H9 (cell line): ENCODE measurements at regions not wholly inside any gene's neighbourhood (a gene's known extent, or its start where the extent isn't known, plus 50 kb on each side); places are given as distances from the start of the nearest gene placed in this dataset.

ENCODE experiments used
- DNase-seq: peaks from one replicate; pipeline ENCODE4 v3.0.0-alpha.2; 2017
- H2AFZ ChIP-seq: one replicate; pipeline ENCODE4 v1.6.1; 2013; ENCODE audit warnings: mild to moderate bottlenecking, low read length, control low read depth, moderate library complexity
- H2AK5ac ChIP-seq: 2 replicates; pipeline ENCODE4 v1.6.1; 2013; ENCODE audit warnings: low read length, control low read depth, mixed read lengths; ENCODE audit not compliant: insufficient read length
- H2BK120ac ChIP-seq: one replicate; pipeline ENCODE4 v1.6.1; 2013; ENCODE audit warnings: low read depth, mild to moderate bottlenecking, low read length, control low read depth, inconsistent platforms; ENCODE audit not compliant: poor library complexity, severe bottlenecking
- H2BK12ac ChIP-seq: 2 replicates; pipeline ENCODE4 v1.6.1; 2013; ENCODE audit warnings: low read length, control low read depth, mixed read lengths, low read depth; ENCODE audit not compliant: insufficient read length
- H2BK15ac ChIP-seq: 2 replicates; pipeline ENCODE4 v1.6.1; 2013; ENCODE audit warnings: low read depth, low read length, control low read depth
- H2BK20ac ChIP-seq: one replicate; pipeline ENCODE4 v1.6.1; 2013; ENCODE audit warnings: low read depth, mild to moderate bottlenecking, low read length, control low read depth, inconsistent platforms; ENCODE audit not compliant: poor library complexity, severe bottlenecking
- H2BK5ac ChIP-seq: 2 replicates; pipeline ENCODE4 v1.6.1; 2013; ENCODE audit warnings: low read length, control low read depth, mixed read lengths; ENCODE audit not compliant: insufficient read length
- H3K14ac ChIP-seq: 2 replicates; pipeline ENCODE4 v1.6.1; 2013; ENCODE audit warnings: low read length, control low read depth; ENCODE audit not compliant: insufficient read depth
- H3K18ac ChIP-seq: 2 replicates; pipeline ENCODE4 v1.6.1; 2013; ENCODE audit warnings: low read depth, mild to moderate bottlenecking, mixed read lengths, low read length, control low read depth; ENCODE audit not compliant: insufficient read length
- H3K23ac ChIP-seq: 2 replicates; pipeline ENCODE4 v1.6.1; 2013; ENCODE audit warnings: low read length, control low read depth, mixed read lengths, low read depth; ENCODE audit not compliant: insufficient read length
- H3K23me2 ChIP-seq: 2 replicates; pipeline ENCODE4 v1.6.1; 2013; ENCODE audit warnings: low read depth, mild to moderate bottlenecking, mixed read lengths, low read length, control low read depth; ENCODE audit not compliant: insufficient read length, poor library complexity, severe bottlenecking
- H3K27ac ChIP-seq: 2 replicates; pipeline ENCODE4 v1.5.1; 2013; ENCODE audit warnings: low read length, control low read depth, mixed read lengths, low read depth; ENCODE audit not compliant: insufficient read length
- H3K27me3 ChIP-seq: 2 replicates; pipeline ENCODE4 v1.6.1; 2013; ENCODE audit warnings: low read length, control low read depth, inconsistent platforms; ENCODE audit not compliant: insufficient read depth
- H3K4ac ChIP-seq: 2 replicates; pipeline ENCODE4 v1.6.1; 2013; ENCODE audit warnings: low read depth, mild to moderate bottlenecking, control low read depth, inconsistent platforms, low read length, moderate library complexity
- H3K4me1 ChIP-seq: 2 replicates; pipeline ENCODE4 v1.6.1; 2013; ENCODE audit warnings: low read length, control low read depth, inconsistent platforms; ENCODE audit not compliant: insufficient read depth
- H3K4me2 ChIP-seq: 2 replicates; pipeline ENCODE4 v1.6.1; 2013; ENCODE audit warnings: low read length, control low read depth, mixed read lengths; ENCODE audit not compliant: insufficient read length, insufficient read depth
- H3K56ac ChIP-seq: 2 replicates; pipeline ENCODE4 v1.6.1; 2013; ENCODE audit warnings: low read depth, mild to moderate bottlenecking, mixed read lengths, low read length, control low read depth; ENCODE audit not compliant: insufficient read length
- H3K79me1 ChIP-seq: 2 replicates; pipeline ENCODE4 v1.6.1; 2013; ENCODE audit warnings: low read depth, mild to moderate bottlenecking, moderate library complexity, low read length, control low read depth, inconsistent platforms; ENCODE audit not compliant: insufficient read depth, poor library complexity, severe bottlenecking
- H3K79me2 ChIP-seq: 2 replicates; pipeline ENCODE4 v1.6.1; 2013; ENCODE audit warnings: low read length, control low read depth, inconsistent platforms; ENCODE audit not compliant: insufficient read depth
- H3K9ac ChIP-seq: 2 replicates; pipeline ENCODE4 v1.6.1; 2013; ENCODE audit warnings: low read length, control low read depth, mixed read lengths; ENCODE audit not compliant: insufficient read length; ENCODE audit errors: extremely low read depth
- H3K9me3 ChIP-seq: one replicate; pipeline ENCODE4 v1.6.1; 2013; ENCODE audit warnings: low read depth, low read length, inconsistent platforms; ENCODE audit not compliant: control insufficient read depth
- H3T11ph ChIP-seq: one replicate; pipeline ENCODE4 v1.6.1; 2013; ENCODE audit warnings: mild to moderate bottlenecking, low read length, control low read depth, inconsistent platforms
- H4K20me1 ChIP-seq: one replicate; pipeline ENCODE4 v1.6.1; 2013; ENCODE audit not compliant: control insufficient read depth, insufficient read length, insufficient read depth
- H4K5ac ChIP-seq: 2 replicates; pipeline ENCODE4 v1.6.1; 2013; ENCODE audit warnings: low read depth, mild to moderate bottlenecking, mixed read lengths, low read length, control low read depth; ENCODE audit not compliant: insufficient read length
- H4K8ac ChIP-seq: replicated peaks from 2 replicates; pipeline ENCODE4 v1.6.1; 2013; ENCODE audit warnings: low read length, control low read depth, mixed read lengths, low read depth; ENCODE audit not compliant: insufficient read length
- H4K91ac ChIP-seq: 2 replicates; pipeline ENCODE4 v1.6.1; 2013; ENCODE audit warnings: low read depth, mild to moderate bottlenecking, moderate library complexity, mixed read lengths, low read length, control low read depth; ENCODE audit not compliant: insufficient read length
- H3K27ac Mint-ChIP-seq, 3 experiments: 2 replicates in 2 of 3; 3 replicates in 1 of 3; pipeline ENCODE4 v1.8.0; 2020 to 2021; ENCODE audit warnings: mixed read lengths in 3 of 3, mild to moderate bottlenecking in 1 of 3, moderate library complexity in 1 of 3
- H3K27me3 Mint-ChIP-seq: 2 replicates; pipeline ENCODE4 v1.8.0; 2021; ENCODE audit warnings: low read depth, mild to moderate bottlenecking, moderate library complexity, mixed read lengths
- H3K36me3 Mint-ChIP-seq, 3 experiments: 2 replicates in 2 of 3; 3 replicates in 1 of 3; pipeline ENCODE4 v1.8.0; 2020 to 2021; ENCODE audit warnings: low read depth in 3 of 3, mixed read lengths in 3 of 3; ENCODE audit not compliant: insufficient read depth in 1 of 3
- H3K4me1 Mint-ChIP-seq, 2 experiments: 2 replicates each; pipeline ENCODE4 v1.8.0; 2020; ENCODE audit warnings: mixed read lengths in 2 of 2
- H3K4me3 Mint-ChIP-seq, 2 experiments: 2 replicates in 1 of 2; 3 replicates in 1 of 2; pipeline ENCODE4 v1.8.0; 2020 to 2021; ENCODE audit warnings: mild to moderate bottlenecking in 2 of 2, mixed read lengths in 2 of 2, moderate library complexity in 1 of 2
- H3K9me3 Mint-ChIP-seq, 2 experiments: 2 replicates in 1 of 2; 3 replicates in 1 of 2; pipeline ENCODE4 v1.8.0; 2020; ENCODE audit warnings: mild to moderate bottlenecking in 2 of 2, mixed read lengths in 2 of 2, moderate library complexity in 1 of 2
- CTCF ChIP-seq: fragments of 200-600 bp; sonication (generic); conservative IDR thresholded peaks from 3 replicates; pipeline ENCODE4 v1.8.0; 2021; ENCODE audit warnings: antibody characterized with exemption, mild to moderate bottlenecking
- WGBS: extraction: QIAGEN DNeasy Blood & Tissue Kit; methylation state at CpG from one replicate; pipeline ENCODE4 v1.1.7; 2013; ENCODE audit warnings: missing lambda C conversion rate, low lambda C conversion rate, mixed read lengths; ENCODE audit not compliant: insufficient read length; ENCODE audit errors: extremely low coverage; 5-methylcytosine and 5-hydroxymethylcytosine counted together

GRCh38 chr10:89887830-89888229, 186.4 kb downstream of the KIF20B start:
- H4K91ac ChIP-seq, result no peak overlapping the region
- peaks cover 21% of the 10 kb centered on the region in 2 experiments for H3K4me1 Mint-ChIP-seq
- no peaks in the 10 kb centered on the region; the same call in 1 of the 2 replicates for H3K4me1 ChIP-seq
- no peak overlapping the region for H2AK5ac ChIP-seq
- WGBS, result no CpG with 5 or more reads among the region's 7 CpGs
- no peak for TF ChIP-seq CTCF
- no peak overlapping the region for H2BK20ac ChIP-seq
- H4K5ac ChIP-seq, result no peak overlapping the region
- no peaks in the 10 kb centered on the region for H3K9me3 Mint-ChIP-seq
- H2BK12ac ChIP-seq, result no peak overlapping the region
- DNase-seq, result no peak
- no peaks in the 10 kb centered on the region for H3K79me1 ChIP-seq
- no peak overlapping the region for H3K27ac ChIP-seq
- no peak overlapping the region for H3K23ac ChIP-seq
- no peak overlapping the region for H3K4me3 Mint-ChIP-seq
- H3K79me2 ChIP-seq, result no peaks in the 10 kb centered on the region
- no peak overlapping the region for H2BK5ac ChIP-seq
- no peak overlapping the region for H3K9ac ChIP-seq
- peak overlapping the region; percentile 22 for H2AFZ ChIP-seq
- no peaks in the 10 kb centered on the region for H3K27me3 Mint-ChIP-seq
- no peak overlapping the region for H2BK120ac ChIP-seq
- H4K8ac ChIP-seq, result no peak overlapping the region
- no peak overlapping the region for H3K4me2 ChIP-seq
- H3T11ph ChIP-seq, result no peak overlapping the region
- peak overlapping the region in 2 of 3 experiments; percentile 7 to 24; a peak in 2 of 7 replicates for H3K27ac Mint-ChIP-seq
- no peak overlapping the region for H3K4ac ChIP-seq
- no peaks in the 10 kb centered on the region for H3K27me3 ChIP-seq
- no peak overlapping the region for H3K14ac ChIP-seq
- no peak overlapping the region for H3K18ac ChIP-seq
- H3K36me3 Mint-ChIP-seq, result no peaks in the 10 kb centered on the region; a peak in 1 of 7 replicates
- no peaks in the 10 kb centered on the region for H3K9me3 ChIP-seq
- H4K20me1 ChIP-seq, result no peaks in the 10 kb centered on the region
- no peaks in the 10 kb centered on the region for H3K23me2 ChIP-seq
- H2BK15ac ChIP-seq, result no peak overlapping the region
- no peak overlapping the region for H3K56ac ChIP-seq
